NCI-H2081 (cell line): ENCODE measurements at regions not wholly inside any gene's neighbourhood (a gene's known extent, or its start where the extent isn't known, plus 50 kb on each side); places are given as distances from the start of the nearest gene placed in this dataset.
"Not testable (repeated sequence)": the region's sequence is repeated elsewhere in the genome, so short reads cannot be mapped to it uniquely, and the experiment has no call there.

ENCODE experiments used
- DNase-seq, 2 experiments: peaks; one replicate each; lab custom pipeline; 2025; lab: John Stamatoyannopoulos, UW

DNA sequence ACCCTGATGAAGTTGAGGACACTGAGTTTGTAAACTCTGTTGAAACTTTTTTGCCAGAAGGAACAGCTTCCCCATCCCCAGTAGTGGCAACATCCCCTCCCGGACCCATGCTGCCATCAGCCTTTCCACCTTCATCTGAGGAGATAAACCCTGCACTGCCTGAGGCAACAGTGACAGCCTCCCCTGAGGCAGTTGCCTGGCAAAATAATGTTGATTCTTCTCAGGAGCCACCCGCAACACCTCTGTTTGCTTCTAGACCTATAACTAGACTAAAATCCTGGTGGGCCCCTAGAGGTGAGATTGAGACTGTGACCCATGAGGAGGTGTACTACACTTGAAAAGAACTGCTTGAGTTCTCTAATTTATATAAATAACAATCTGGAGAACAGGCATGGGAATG, 597.6 kb upstream of the NR3C2 start:
- not testable (repeated sequence) for DNase-seq

DNA sequence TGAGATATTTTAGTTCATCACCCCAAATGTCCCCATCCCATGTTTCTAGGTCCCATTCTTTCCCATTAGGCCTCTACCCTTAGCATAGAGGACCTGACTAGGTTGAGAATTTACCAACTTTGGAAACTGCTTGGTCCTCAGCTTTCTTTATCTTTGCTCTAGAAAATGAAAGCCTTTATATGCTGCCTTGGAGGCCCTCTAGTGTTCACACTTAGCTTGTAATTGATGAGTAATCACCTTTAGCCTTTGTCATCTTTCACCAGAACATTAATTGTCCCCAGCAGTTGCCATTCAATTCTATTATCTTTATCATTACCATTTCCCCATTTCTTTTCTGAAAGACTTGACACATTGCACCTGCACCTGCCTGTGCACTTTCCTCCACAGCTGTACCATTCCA, 589.2 kb upstream of the NR3C2 start:
- DNase-seq, result no peak

DNA sequence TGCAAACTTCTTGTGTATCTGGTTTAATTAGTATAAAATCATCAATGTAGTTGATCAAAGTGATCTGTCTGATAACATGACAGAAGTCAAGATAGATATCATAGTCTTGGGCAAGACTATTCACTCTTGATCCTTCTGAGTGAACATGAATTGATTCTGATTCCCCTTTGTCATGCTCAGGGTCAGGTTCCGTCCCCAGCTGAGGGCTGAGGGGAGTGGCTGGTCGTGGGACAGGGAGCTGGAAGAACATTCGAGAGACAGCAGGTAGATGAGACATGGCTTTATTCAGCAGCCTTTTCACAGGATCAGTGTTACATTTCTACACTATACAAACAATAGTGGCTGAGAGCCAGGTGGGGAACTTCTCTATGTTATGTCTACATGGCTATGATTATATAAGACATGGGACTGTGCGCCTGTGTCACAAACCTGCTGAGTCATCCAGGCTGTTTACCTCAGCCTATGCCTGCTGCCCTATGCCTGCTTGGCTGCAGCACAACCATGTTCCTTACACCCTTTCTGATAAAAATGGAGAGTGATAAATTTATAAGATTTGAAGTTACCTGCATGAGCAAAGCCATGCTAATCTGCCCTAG, 586.9 kb upstream of the NR3C2 start:
- DNase-seq, result no peak

DNA sequence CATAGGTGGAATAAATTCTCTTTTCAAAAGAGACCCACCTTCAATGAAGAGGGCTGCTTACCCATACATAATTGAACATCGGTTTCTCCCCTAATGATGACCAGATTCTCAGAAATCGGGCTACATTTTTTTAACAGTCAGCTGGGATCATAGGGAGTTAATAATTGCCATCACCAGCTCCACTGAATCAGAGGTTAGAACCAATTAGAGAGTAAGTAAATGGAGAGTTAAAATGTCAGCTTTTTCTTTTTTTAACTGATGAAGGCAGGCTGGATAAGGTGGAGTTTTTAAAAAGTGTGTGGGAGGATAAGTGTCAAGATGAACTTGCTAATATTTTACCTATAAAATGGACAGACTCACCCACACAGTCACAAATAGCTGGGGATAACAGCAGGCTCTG, 584.5 kb upstream of the NR3C2 start:
- DNase-seq, result no peak

DNA sequence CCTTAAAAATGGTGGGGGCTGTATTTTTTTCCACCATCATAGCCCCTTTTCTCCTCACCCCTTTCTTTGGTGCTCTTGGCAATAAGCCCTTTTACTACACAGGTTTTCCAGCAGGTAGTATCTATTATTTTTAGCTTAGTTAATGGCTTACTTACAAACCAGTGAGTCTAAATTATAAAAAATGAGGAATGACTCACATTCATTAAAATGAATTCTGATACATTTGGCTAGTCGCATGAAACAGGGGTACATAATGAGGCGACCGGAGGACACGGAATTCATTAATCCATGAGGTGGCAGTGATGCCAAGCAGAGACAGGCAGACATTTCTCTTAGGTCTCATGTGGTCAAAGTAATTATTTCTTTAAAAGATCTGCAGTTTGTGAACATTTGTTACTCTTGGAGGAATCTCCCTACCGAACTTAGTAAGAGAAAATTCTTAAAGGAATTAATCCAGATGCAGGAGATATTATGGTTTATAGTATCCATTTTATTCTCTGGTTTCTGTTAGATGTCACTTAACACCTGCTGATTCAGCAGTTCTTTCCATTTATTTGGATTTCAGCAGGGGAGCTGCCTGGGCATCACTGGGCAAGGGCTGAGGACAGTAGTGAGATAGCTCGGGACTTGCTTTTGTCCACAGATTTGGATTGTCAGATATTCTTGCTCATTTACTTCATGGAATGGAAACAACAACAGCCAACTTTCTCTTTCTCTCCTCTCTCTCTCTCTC, 575.0 kb upstream of the NR3C2 start:
- DNase-seq, result no peak

DNA sequence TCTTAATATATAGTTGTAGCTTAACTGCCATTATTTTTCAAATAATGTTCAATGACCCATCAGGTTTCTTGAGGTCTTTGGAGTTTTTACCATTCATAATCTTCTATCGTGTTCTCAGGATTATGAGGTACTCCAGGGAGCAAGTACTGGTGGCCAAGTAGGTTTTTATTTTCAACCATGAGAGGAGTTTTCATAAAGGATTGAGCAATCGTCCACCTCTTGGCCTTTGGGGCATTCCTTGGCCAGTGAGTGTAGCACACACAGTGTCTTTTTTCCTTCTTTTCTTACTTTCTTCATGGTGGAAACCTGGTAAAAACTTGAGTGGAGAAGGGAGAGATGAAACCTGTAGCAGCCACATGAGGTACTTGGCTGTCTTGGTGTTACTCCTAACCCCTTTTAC, 567.0 kb upstream of the NR3C2 start:
- no peak for DNase-seq

DNA sequence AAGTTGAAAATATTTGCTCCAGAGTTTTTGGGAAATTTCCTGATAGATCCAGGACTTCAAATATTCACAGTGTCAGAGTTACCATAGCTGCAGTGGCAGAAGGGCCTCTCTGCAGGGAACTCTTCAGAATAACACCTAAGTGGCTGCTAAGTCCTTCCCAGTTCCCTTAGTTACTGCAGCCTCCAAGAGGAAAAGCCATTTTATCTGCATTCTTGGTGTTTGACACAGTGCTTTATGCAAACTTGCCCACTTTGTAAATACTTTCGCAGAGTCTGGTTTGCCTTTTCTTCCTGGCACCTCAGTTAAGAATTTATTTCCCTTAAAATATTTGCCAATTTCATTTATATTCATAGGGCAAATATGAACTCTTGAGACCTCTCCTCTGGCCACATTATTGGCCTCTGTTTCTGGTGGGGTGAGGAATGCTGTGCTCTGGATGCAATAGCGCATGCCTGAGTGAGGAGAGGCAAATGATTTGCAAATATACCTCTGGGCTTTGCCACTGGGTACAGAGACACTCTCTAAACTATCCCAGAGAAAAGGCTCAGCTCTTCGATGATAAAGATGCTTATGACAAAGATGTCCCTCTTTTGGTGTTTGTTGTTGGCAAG, 566.3 kb upstream of the NR3C2 start:
- DNase-seq, result no peak

DNA sequence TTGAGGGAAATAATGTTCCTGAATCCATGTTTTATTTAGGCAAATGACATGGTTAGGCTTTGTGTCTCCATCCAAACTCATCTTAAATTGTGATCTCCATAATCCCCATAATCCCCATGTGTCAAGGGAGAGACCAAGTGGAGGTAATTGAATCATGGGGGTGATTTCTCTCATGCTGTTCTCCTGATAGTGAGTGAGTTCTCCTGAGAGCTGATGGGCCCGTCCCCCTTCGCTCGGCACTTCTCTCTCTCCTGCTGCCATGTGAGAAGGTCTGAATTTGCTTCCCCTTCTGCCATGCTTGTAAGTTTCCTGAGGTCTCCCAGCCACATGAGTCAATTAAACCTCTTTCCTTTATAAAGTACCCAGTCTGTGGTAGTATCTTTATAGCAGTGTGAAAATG, 563.0 kb upstream of the NR3C2 start:
- DNase-seq, result no peak

DNA sequence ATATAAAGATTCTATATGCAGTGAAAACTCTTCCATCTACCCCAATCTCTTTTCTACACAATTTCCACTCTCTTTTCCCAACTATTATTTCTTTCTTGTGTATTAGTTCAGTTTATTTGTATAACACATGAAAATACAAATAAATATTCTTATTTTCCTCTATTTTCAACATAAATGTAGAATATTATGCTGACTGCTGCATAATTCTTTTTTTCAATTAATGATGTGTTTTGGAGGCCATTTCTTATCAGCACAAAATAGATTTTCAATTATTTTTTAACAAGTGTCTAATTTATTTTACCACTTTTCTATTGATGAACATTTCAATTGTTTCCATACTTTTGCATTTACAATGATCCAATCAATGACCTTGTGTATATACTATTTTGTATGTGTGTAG, 557.7 kb upstream of the NR3C2 start:
- no peak for DNase-seq

DNA sequence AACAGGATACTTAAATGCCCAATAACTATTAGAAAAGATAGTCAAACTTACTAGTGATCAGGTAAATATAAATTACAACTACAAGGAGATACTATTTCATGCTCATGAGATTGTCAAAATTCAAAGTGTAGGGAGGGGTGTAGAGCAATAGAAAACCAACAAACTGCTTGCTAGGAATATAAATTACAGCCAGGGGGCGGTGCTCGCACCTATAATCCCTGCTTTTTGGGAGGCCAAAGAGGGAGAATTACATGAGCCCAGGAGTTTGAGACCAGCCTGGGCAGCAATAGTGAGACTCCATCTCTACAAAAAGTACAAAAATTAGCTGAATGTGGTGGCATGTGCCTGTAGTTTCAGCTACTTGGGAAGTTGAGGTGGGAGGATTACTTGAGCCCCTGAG, 556.5 kb upstream of the NR3C2 start:
- DNase-seq, result no peak

DNA sequence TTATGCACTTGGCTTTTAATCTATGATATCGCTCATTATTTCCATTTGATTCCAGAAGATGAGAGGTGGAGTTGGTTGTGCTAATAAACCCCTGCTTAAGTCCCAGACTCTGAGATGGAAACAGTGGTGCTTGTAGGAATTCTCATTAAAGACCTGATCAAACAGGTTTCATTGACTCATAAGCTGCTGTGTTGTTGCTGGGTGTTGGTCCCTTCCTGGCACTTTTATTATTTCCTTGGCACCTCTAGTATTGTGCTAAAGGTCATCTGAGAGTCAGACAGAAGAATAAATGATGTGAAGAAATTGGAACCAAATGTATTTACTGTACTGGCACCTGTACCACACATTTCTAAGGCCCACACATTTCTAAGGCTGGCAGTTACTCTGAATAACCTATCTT, 544.7 kb upstream of the NR3C2 start:
- DNase-seq, result no peak

DNA sequence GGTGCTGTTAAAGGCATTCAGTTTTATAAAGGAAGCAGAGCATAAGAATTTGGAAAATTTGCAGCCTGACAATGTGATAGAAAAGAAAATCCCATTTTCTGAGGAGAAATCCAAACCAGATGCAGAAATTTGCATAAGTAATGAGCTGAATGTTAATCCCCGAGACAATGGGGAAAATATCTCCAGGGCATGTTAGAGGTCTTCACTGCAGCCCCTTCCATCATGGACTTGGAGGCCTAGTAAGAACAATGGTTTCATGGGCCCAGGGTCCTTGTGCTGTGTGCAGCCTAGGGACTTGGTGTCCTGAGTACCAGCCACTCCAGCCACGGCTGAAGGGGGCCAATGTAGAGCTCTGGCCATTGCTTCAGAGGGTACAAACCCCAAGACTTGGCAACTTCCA, 542.7 kb upstream of the NR3C2 start:
- no peak for DNase-seq

DNA sequence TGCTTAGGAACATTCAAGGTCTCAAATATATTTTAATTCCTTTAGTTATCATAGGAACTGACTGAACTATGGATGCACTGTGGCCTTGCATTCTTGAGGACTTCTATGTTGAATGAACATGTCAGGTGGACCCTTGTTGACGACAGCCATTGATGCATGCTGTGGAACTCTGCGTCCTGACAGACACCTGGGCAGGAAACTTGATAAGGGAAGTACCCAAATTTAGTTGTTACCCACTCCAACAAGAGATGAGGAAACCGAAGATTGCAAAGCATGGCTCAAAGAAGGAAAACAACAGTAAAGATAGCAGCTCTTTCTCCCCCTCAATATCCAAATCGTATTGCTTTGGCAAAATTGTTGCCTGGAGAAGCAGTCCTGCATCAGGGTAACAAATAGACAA, 540.0 kb upstream of the NR3C2 start:
- no peak for DNase-seq

DNA sequence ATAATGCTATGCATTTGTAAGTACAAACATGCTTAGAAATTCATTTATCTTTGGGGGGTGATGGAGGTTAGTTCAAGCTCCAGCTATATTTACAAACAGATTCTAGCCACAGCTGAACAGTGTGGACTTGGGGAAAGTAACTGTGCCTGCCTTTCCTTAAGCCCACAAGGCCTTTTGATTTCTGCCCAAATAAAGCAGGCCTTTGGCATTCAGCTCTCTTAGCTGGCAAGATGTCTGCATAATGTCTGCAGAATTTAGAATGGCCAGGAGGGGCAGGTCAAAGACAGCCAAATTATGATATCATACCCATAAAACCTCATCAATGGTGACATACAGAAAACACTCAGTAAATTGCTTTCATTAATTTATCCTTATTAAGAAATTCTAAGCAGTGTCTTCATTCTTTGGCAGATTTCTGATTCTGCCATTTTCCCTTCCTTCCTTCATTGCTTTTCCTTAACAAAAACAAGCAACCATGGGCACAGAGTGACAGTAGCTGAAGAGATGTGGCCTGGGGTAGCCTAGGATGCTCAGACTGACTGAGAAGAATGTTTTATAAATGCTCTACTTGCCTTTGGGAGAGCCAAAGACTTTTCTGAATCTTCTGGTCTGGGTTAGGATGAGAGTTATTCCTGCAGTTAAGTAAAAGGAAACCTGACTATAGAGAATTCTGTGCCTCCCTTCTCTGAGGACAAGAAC, 538.7 kb upstream of the NR3C2 start:
- DNase-seq, result no peak

DNA sequence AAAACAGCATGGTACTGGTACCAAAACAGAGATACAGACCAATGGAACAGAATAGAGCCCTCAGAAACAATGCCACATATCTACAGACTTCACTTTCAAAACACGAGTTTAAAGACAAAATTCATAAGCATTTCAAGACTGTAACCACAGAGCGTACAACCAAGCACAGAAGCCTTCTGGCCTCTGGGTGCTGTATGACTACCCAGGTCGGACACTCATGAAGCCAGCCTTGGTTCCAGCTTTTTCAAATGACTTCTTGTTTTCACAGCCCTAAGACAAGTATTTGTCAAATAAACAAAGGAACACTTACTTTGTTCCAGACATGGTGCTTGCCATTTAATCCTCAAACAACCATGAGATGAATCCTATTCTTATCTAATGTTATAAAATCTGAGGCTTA, 536.1 kb upstream of the NR3C2 start:
- DNase-seq, result no peak

DNA sequence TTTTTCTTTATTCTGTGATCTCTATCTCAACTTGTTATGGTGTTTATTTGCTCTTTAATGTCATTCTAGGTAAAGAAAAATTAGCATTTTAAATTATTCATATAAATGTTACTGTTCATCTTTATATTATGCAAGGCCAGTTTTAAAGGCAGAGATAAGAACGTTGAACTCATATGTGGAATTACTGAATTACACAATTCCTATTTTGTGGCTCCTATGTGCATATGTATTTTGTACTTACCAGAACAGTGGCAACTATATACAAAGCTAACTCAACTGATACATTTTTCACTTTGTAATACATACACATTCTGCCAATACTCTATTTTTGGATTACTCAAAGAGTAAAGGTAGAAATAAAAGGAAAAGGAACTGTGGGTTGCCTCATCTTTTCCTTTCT, 533.2 kb upstream of the NR3C2 start:
- no peak for DNase-seq

DNA sequence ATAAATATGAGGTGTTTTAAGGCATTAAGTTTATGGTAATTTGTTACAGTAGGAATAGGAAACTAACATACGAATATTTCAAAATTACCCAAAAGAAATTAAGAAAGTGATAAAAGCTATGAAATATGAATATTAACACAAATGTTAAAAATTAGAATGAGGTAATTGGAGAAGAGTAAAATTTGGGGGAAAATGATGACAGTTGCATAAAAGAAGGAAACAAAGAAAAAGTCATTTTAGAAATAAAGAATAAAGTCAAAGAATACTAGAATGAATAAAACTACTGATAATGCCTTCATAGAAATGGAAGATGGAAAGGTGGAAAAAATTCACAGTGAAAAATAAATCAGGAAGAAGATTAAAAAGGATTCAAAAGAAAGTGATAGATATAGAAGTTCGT, 522.9 kb upstream of the NR3C2 start:
- DNase-seq, result no peak

DNA sequence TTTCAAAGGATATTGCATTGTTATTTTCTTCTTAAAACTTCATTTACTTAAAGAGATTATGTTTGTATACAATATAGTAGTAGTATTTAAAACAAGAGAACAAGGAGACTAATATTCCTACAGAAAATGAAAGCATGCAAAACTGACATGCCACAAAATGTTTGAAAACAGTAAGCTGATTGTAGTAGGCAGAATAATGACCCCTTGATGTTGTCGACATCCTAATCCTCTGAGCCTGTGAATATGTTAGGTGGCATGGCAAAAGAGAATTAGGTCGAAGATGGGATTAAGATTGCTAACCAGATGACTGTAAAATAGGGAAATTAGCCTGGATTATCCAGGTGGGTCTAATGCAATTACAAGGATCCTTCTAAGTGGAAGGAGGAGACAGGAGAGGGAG, 522.2 kb upstream of the NR3C2 start:
- no peak for DNase-seq

DNA sequence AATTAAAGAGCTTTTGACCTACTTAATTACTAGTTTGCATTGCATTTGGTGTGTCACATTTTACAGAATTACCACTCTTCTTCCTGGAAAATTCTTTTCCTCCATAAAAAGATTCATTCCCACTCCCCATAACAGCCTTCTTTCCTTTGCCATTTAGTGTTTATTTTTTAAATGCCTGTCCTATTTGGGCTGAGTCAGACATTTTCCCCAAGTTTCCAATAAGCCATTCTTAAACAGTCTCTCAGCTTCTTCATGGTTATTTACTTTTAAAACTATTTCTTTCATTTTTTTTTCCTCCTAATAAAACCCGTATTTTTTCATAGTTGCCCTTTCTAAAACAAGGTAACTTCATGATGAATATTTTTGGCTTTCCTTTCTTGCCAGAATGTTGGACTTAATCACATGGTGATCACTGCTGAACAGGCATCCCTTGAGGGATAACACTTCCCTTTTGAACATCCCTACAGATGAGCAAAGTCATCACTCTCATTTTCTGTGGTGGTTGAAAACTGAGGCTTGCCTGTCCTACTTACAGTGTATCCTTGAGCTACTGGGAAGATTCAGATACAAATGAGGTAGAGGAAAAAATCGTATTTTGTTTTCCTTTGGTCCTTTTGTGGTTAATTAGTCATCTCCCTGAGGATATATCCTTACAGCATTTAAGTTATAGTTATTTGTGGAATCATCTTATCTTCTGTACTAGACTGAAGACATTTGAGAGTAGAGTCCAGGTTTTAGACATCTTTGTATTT, 520.5 kb upstream of the NR3C2 start:
- DNase-seq, result no peak

DNA sequence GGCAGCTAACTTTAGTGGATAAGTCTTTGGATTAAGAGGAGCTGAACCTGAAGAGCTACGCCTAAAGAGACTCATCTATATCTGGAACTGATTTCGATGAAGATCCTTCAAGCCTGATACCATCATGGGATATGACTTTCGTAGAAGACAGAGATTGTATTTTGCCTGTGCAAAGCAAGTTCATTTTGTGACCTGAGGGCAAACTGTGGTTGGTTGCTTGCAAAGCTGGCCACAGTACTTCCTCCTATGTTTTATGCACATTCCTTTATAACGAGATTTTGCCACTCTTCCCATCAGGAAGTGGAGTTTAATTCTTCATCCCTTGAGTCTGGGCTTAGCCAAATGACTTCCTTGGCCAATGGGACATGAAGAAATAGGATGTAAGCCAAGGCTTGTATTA, 519.3 kb upstream of the NR3C2 start:
- DNase-seq, result no peak

DNA sequence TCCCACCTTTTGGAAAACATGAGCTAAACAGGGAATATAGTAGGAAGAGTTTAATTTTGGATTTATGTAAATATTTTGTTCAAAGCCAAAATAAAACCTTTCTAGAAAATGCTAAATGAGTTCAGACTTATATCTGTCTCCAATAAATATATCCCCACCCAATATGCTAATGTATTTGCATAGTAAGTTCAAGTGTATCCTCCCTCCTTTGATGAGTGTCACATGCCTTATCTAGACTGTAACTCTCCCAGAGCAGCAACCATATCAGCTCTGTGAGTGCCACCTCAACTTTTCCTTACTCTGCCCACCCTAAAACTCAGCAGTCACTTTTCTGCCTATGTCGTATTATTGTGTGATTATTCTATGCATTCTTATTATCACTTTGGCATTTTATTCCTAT, 516.1 kb upstream of the NR3C2 start:
- no peak for DNase-seq

DNA sequence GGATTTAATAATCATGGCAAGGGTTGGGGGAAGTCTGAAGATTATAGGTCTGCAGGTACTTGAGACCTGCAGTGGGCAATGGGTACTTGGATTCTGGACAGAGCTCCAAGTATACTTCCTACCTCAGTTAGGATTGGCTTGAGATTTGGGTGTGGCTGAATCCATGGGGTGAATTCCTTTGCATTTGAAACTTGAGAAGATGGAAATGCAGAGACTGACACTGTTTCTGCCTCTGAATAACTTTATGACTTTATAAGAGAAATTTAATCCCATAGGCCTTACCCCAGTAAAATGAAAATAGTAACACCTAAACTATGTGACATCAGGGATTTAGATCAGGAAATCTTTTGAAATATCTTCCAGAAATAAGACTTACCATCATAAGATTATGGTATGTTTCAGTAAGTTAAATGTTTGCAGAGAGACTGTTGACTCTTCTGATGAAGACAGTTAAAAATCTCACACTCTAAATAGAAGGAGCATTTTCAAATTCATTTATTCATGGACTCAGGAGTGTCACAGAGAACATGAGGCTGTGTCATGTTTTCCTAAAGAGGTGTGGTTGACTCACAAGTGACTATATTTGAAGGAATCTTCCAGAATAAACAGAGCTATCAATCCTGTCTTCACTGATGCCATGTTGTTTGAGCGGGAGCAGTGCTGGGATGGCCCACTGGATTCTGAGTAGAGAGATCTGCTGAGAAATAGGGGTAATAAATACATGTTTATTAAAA, 513.5 kb upstream of the NR3C2 start:
- DNase-seq, result no peak
